NT2/D1 (cell line): ENCODE measurements at regions not wholly inside any gene's neighbourhood (a gene's known extent, or its start where the extent isn't known, plus 50 kb on each side); places are given as distances from the start of the nearest gene placed in this dataset.

Source experiments
- SUZ12 ChIP-seq: IDR thresholded peaks from 2 replicates; pipeline ENCODE4 v1.6.1; 2011; ENCODE audit not compliant: insufficient read length, insufficient read depth; ENCODE audit errors: extremely low read depth
- YY1 ChIP-seq: IDR thresholded peaks from 2 replicates; pipeline ENCODE4 v1.6.1; 2011; ENCODE audit not compliant: insufficient read length, insufficient read depth
- ZNF274 ChIP-seq: IDR thresholded peaks from 2 replicates; pipeline ENCODE4 v1.6.1; 2011; ENCODE audit warnings: mild to moderate bottlenecking, low read depth, low read length

- TF ChIP-seq YY1 = no peak
- no peak for TF ChIP-seq SUZ12
- no peak for TF ChIP-seq ZNF274
Measured at GRCh38 chr2:128684523-128684922, 365.9 kb upstream of the HS6ST1 start.
